Mucosa of stomach (tissue), 1 donor: ENCODE measurements at regions not wholly inside any gene's neighbourhood (a gene's known extent, or its start where the extent isn't known, plus 50 kb on each side); places are given as distances from the start of the nearest gene placed in this dataset.

Experiments used
- H3K27me3 ChIP-seq: one replicate; pipeline ENCODE4 v1.7.0; 2013; ENCODE audit warnings: mild to moderate bottlenecking, low read length; ENCODE audit not compliant: control insufficient read depth, insufficient read depth
- H3K36me3 ChIP-seq: one replicate; pipeline ENCODE4 v1.7.0; 2013; ENCODE audit warnings: low read length; ENCODE audit not compliant: control insufficient read depth, insufficient read depth
- H3K4me1 ChIP-seq: one replicate; pipeline ENCODE4 v1.7.0; 2013; ENCODE audit warnings: mild to moderate bottlenecking, low read length; ENCODE audit not compliant: control insufficient read depth, insufficient read depth
- H3K4me3 ChIP-seq: one replicate; pipeline ENCODE4 v1.7.0; 2013; ENCODE audit warnings: low read length
- H3K9ac ChIP-seq: one replicate; pipeline ENCODE4 v1.7.0; 2013; ENCODE audit warnings: mild to moderate bottlenecking, low read length, moderate library complexity
- H3K9me3 ChIP-seq: one replicate; pipeline ENCODE4 v1.7.0; 2013; ENCODE audit warnings: mild to moderate bottlenecking, low read length, moderate library complexity; ENCODE audit not compliant: control insufficient read depth
- donor health status: Pancreatic carcinoma.

GRCh38 chr1:38268226-38268625, 221.6 kb upstream of the POU3F1 start:
- Histone ChIP-seq H3K27me3 (peaks cover 17% of the 10 kb centered on the region), H3K9me3 (no peaks in the 10 kb centered on the region), H3K9ac (no peak overlapping the region), H3K4me1 (peaks cover 14% of the 10 kb centered on the region), H3K4me3 (no peak overlapping the region), H3K36me3 (no peaks in the 10 kb centered on the region)

DNA sequence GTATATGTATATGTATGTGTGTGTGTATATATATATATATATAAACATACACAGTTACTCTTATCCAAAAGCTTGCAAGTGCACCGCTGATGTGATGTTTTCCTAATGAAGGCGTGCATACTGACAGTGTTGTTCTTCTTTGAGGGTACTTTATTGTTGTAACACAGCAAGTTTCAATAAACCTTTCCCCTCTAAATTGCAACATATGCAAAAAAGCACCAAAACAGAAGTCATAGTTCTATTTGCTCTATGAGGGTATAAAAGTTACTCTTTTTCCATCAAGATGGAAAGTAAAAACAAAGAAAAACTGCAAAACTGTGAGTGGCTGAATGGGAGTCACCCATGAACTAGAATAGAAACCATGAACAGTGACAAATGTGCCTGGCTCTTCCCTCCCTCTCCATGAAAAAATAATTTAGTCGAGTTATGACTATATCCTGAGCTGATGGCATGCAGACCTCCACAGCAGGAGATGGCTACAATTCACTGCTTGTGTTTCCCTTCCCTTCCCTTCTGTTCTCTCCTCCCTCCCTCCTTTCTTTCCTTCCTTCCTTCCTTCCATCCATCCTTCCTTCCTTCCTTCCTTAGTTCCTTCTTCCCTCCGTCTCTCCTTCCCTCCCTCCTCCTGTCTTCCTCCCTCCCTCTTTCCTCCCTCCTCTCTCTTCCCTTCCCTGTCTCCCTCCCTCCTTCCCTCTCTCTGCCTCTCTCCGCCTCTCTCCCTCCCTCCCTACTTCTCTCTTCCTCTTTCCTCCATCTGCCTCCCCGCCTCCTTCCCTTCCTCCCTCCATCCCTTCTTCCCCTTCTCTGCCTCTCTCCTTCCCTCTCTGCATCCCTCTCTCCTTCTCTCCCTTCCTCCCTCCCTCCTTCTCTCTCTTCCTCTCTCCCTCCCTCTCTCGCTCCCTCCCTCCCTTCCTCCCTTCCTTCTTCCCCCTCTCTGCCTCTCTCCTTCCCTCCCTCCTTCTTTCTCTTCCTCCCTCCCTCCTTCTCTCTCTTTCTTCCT, 220.7 kb upstream of the POU3F1 start:
- H3K27me3 ChIP-seq: peaks cover 17% of the 10 kb centered on the region
- H3K9me3 ChIP-seq: no peaks in the 10 kb centered on the region
- no peaks in the 10 kb centered on the region for H3K36me3 ChIP-seq
- peaks cover 14% of the 10 kb centered on the region for H3K4me1 ChIP-seq
- no peak overlapping the region for H3K4me3 ChIP-seq
- no peak overlapping the region for H3K9ac ChIP-seq

DNA sequence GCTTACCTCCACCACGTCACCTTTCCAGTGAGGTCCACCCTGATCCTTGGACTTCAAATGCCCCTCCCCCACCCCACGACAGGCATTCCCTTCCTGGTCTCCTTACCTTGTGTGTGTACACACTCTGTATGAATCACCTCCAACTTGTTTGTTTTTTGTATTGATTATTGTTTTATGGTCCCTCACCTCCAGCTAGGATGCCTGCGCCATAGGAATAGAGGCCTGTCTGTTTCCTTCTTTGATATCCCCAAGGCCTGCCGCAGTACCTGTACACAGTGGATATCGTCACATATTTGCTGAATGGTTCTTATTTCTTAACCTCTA, 219.6 kb upstream of the POU3F1 start:
- H3K4me1 ChIP-seq: peaks cover 14% of the 10 kb centered on the region
- no peaks in the 10 kb centered on the region for H3K36me3 ChIP-seq
- H3K4me3 ChIP-seq: no peak overlapping the region
- no peaks in the 10 kb centered on the region for H3K9me3 ChIP-seq
- no peak overlapping the region for H3K9ac ChIP-seq
- peaks cover 12% of the 10 kb centered on the region for H3K27me3 ChIP-seq

DNA sequence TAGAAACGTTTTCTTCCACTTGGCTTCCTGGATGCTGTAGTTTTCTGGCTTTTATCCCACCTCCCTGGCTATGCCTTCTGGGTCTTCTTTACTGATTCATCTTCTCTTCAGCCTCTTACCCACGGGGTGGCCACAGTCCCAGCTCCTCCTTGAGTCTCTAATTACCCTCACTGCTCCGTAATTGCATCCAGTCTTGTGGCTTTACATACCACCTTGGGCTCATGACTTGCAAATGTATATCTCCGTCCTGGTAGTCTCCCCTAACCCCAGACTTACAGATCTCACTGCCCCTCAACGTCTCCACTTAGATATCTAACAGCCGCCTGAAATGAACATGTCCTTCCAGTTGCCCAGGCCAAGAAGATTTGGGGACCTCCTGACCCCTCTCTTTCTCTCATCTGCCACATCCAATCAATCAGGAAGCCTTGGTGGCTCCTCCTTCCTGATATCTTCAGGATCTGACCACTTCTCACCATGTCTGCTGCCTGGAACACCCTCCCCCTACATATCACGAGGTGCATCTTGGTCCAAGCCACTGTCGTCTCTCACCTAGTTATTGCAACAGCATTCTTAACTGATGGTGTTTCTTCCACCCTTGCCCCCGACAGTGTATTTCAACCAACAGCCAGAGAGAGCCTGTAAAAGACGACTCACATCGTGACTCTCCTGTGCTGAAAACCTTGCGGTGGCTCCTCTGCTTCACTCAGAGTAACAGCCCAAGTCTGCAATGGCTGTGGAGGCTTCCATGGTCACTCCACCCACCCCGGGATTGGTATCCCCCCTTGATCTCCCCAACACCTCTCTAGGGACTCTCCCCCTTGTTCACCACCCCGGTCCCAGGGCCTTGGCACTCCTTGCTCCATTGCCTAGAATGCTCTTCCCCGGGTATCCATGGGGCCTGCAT, 219.0 kb upstream of the POU3F1 start:
- H3K4me1 ChIP-seq: peaks cover 14% of the 10 kb centered on the region
- peaks cover 7% of the 10 kb centered on the region for H3K27me3 ChIP-seq
- H3K36me3 ChIP-seq: no peaks in the 10 kb centered on the region
- H3K4me3 ChIP-seq: no peak overlapping the region
- H3K9me3 ChIP-seq: no peaks in the 10 kb centered on the region
- H3K9ac ChIP-seq: no peak overlapping the region

- H3K9ac ChIP-seq: no peak overlapping the region
- no peaks in the 10 kb centered on the region for H3K9me3 ChIP-seq
- no peaks in the 10 kb centered on the region for H3K36me3 ChIP-seq
- no peak overlapping the region for H3K4me3 ChIP-seq
- peaks cover 14% of the 10 kb centered on the region for H3K4me1 ChIP-seq
- H3K27me3 ChIP-seq: no peaks in the 10 kb centered on the region
Observed at GRCh38 chr1:38263438-38263837, 216.8 kb upstream of the POU3F1 start.

GRCh38 chr1:38261574-38261973, 215.0 kb upstream of the POU3F1 start:
- Histone ChIP-seq H3K9me3 (no peaks in the 10 kb centered on the region), H3K36me3 (no peaks in the 10 kb centered on the region), H3K27me3 (no peaks in the 10 kb centered on the region), H3K4me1 (peaks cover 12% of the 10 kb centered on the region), H3K4me3 (no peak overlapping the region), H3K9ac (no peak overlapping the region)

DNA sequence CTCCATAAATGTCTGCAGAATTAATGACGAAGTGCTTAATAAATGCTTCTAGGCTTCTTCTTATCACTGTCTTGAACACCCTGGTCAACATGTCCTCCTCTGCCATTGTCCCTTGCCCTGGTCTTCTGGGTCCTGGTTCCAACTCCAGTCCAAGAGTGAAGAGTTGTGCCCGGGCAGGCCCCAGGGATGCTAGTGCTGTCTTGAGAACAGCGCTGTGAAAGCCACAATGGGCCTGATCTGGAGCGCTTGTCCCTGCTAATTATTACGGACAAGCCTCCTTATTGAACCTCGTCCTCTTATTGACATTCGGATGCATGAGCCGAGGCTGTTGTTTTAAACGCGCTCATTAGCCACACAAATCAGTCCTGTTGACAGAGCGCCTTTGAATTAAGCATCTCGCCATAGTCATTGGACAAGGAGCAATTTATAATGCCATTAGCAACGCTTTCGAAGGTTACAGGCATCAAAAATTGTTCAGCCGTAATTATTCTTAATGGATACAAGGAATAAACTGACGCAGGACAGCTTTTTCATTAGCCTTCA, 211.6 kb upstream of the POU3F1 start:
- no peaks in the 10 kb centered on the region for H3K27me3 ChIP-seq
- no peak overlapping the region for H3K9ac ChIP-seq
- H3K36me3 ChIP-seq: no peaks in the 10 kb centered on the region
- no peaks in the 10 kb centered on the region for H3K4me1 ChIP-seq
- H3K9me3 ChIP-seq: no peaks in the 10 kb centered on the region
- H3K4me3 ChIP-seq: no peak overlapping the region

DNA sequence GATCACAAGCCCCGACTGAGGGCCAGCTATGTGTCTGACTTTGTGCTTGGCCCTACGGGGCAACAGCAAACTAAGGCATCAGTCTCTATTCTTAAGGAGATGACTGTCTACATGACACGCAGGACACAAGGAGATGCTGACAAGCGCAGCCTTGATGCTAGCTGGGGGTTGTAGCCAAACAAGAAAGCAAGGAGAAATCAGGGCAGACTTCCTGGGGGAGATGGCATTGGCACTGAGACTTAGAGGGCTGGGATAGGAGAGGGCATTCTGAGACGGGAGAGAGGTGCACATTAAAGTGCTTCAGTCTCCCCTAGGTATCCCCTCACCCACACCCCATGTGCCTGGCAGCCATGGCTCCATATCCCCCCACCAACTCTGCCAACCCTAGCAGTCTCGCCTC, 210.8 kb upstream of the POU3F1 start:
- Histone ChIP-seq H3K9me3 (no peaks in the 10 kb centered on the region), H3K36me3 (no peaks in the 10 kb centered on the region), H3K4me3 (no peak overlapping the region), H3K27me3 (no peaks in the 10 kb centered on the region), H3K4me1 (no peaks in the 10 kb centered on the region), H3K9ac (no peak overlapping the region)

DNA sequence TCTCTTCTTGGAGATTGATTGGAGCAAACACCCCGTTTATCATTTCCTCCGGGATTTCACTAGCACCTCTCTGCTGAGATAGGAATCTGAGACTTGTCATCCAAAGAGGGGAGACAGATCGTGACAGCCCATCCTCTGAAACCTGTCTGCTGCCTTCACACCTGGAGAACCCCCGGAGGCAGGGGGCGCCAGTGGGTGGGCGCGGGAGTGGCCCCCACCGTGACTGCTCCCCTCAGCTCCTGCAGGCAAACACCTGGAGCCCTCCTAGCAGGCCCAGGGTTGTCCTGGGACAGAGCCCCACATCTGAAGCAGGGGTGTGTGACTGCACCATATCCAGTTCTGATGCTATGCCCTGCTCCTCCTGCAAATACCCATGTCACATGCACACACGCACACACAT, 209.5 kb upstream of the POU3F1 start:
- no peaks in the 10 kb centered on the region for H3K27me3 ChIP-seq
- no peak overlapping the region for H3K4me3 ChIP-seq
- no peaks in the 10 kb centered on the region for H3K9me3 ChIP-seq

DNA sequence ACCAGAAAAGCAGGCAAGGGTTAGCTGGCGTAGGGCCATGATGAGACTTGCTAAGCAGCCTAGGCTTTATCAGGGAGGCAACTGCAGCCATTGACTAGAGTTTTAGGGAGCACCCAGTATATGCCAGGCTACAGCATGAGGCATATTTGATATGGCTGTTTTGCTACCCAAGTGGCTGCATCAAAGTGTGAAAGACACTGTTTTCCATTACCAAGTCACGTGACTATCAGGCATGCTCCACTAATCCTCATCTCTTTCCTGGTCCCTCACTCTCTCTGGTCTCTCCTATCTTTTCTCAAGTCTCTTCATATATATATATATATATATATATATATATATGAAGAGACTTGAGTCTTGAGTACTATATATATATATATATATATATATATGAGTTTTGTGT, 206.7 kb upstream of the POU3F1 start:
- H3K4me1 ChIP-seq: no peaks in the 10 kb centered on the region
- H3K4me3 ChIP-seq: no peak overlapping the region
- H3K9ac ChIP-seq: no peak overlapping the region
- no peaks in the 10 kb centered on the region for H3K36me3 ChIP-seq
- H3K27me3 ChIP-seq: peaks cover 12% of the 10 kb centered on the region
- no peaks in the 10 kb centered on the region for H3K9me3 ChIP-seq

More for the DNA sequence above, 209.5 kb upstream of the POU3F1 start:
- Histone ChIP-seq H3K4me1 (no peaks in the 10 kb centered on the region), H3K9ac (no peak overlapping the region), H3K36me3 (no peaks in the 10 kb centered on the region)

DNA sequence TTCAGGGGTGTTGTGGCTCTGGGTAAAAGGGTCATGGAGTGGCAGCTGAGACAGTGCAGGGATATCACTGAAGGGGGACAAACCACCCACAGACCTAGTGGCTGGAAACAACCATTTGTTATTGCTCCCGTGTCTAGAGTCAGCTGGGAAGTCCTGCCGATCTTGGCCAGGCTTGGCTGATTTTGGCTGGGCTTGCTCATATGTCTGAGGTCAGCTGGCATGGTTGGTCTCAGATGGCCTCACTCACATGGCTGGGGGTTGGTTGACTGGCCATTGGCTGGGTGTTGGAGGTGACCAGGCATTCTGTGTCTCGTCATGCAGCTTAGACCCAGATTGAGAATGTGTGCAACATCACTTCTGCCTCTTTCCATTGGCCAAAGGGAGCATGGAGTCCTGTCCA, 203.8 kb upstream of the POU3F1 start:
- Histone ChIP-seq H3K27me3 (peaks cover 12% of the 10 kb centered on the region), H3K9ac (no peak overlapping the region), H3K36me3 (no peaks in the 10 kb centered on the region), H3K4me3 (no peak overlapping the region), H3K4me1 (peaks cover 11% of the 10 kb centered on the region), H3K9me3 (no peaks in the 10 kb centered on the region)

DNA sequence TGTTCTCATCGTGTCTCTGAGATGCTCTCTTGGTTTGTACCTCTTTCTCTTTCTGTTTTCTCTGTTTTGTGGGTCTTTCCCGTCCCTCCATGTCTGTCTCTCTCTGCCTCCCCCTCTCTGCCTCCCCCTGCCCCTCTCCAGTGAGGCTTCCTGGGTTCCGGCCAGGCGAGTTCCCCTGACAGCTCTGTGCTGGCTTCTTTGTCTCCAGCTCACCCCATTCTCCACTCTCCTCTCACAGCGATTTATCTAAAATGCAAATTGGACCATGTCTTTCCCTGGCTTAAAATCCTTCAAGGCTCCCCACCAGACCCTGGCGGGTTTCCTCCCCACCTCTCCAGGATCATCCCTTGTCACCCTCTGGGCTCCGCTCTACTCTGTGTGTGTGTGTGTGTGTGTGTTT, 202.4 kb upstream of the POU3F1 start:
- Histone ChIP-seq H3K9me3 (no peaks in the 10 kb centered on the region), H3K9ac (no peak overlapping the region), H3K4me3 (no peak overlapping the region), H3K27me3 (peaks cover 12% of the 10 kb centered on the region), H3K4me1 (peaks cover 11% of the 10 kb centered on the region), H3K36me3 (no peaks in the 10 kb centered on the region)
